ENCODE measurements at regions not wholly inside any gene's neighbourhood (a gene's known extent, or its start where the extent isn't known, plus 50 kb on each side); places are given as distances from the start of the nearest gene placed in this dataset.

DNA sequence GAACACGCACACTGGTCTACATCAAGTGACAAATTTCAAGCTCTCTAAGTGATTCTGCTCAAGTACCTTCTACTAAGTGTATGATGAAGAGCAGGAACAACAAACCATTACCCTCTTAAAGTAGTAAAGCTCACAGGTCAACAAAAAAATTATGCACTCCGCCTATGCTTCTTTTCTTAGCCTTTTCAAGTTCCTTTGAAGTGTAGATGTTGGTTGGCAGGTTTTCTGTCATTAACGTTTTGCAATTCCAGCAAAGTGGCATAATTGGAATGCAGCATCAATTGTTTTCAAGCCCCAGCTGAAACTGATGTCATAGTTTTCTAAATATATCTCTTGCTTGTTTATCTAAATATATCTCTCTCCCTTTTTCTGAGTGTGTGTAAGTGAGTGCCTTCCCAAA is 396.9 kb upstream of the EYS start:
- TF ChIP-seq, protein P1, sequence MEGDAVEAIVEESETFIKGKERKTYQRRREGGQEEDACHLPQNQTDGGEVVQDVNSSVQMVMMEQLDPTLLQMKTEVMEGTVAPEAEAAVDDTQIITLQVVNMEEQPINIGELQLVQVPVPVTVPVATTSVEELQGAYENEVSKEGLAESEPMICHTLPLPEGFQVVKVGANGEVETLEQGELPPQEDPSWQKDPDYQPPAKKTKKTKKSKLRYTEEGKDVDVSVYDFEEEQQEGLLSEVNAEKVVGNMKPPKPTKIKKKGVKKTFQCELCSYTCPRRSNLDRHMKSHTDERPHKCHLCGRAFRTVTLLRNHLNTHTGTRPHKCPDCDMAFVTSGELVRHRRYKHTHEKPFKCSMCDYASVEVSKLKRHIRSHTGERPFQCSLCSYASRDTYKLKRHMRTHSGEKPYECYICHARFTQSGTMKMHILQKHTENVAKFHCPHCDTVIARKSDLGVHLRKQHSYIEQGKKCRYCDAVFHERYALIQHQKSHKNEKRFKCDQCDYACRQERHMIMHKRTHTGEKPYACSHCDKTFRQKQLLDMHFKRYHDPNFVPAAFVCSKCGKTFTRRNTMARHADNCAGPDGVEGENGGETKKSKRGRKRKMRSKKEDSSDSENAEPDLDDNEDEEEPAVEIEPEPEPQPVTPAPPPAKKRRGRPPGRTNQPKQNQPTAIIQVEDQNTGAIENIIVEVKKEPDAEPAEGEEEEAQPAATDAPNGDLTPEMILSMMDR (IDR thresholded peaks at IDR 0.05), result no peak
- TF ChIP-seq POLR2AphosphoS5 (IDR thresholded peaks at IDR 0.05; ENCODE audit: insufficient read depth in 1 of 2, low read depth in 1 of 2), result no peak

Data from vagina (tissue), 2 donors.